ENCODE measurements at regions not wholly inside any gene's neighbourhood (a gene's known extent, or its start where the extent isn't known, plus 50 kb on each side); places are given as distances from the start of the nearest gene placed in this dataset.

GRCh38 chr3:150249779-150250470, 158.2 kb upstream of the TSC22D2 start:
- H3K9me3 ChIP-seq: no peaks in the 10 kb centered on the region
- TF ChIP-seq EP300 (IDR thresholded peaks at IDR 0.05) (no peak), POLR2A (IDR thresholded peaks at IDR 0.05) (no peak), POLR2AphosphoS5 (IDR thresholded peaks at IDR 0.05) (no peak)
- TF ChIP-seq, protein P1, sequence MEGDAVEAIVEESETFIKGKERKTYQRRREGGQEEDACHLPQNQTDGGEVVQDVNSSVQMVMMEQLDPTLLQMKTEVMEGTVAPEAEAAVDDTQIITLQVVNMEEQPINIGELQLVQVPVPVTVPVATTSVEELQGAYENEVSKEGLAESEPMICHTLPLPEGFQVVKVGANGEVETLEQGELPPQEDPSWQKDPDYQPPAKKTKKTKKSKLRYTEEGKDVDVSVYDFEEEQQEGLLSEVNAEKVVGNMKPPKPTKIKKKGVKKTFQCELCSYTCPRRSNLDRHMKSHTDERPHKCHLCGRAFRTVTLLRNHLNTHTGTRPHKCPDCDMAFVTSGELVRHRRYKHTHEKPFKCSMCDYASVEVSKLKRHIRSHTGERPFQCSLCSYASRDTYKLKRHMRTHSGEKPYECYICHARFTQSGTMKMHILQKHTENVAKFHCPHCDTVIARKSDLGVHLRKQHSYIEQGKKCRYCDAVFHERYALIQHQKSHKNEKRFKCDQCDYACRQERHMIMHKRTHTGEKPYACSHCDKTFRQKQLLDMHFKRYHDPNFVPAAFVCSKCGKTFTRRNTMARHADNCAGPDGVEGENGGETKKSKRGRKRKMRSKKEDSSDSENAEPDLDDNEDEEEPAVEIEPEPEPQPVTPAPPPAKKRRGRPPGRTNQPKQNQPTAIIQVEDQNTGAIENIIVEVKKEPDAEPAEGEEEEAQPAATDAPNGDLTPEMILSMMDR (IDR thresholded peaks at IDR 0.05): no peak
- WGBS: 69% methylated on average over 7 of the region's 7 CpGs
- peaks cover 26% of the 10 kb centered on the region for H3K4me1 ChIP-seq
- H3K4me3 ChIP-seq: no peak overlapping the region
- no peak for DNase-seq (ENCODE audit: low spot score in 2 of 2)
- H3K36me3 ChIP-seq: no peaks in the 10 kb centered on the region
- no peak overlapping the region for H3K27ac ChIP-seq
- no peaks in the 10 kb centered on the region for H3K27me3 ChIP-seq

- TF ChIP-seq POLR2A (IDR thresholded peaks at IDR 0.05) (no peak), POLR2AphosphoS5 (IDR thresholded peaks at IDR 0.05) (no peak), EP300 (IDR thresholded peaks at IDR 0.05) (no peak)
- TF ChIP-seq, protein P1 (IDR thresholded peaks at IDR 0.05): no peak
- Histone ChIP-seq H3K4me3 (no peak overlapping the region), H3K4me1 (peaks cover 20% of the 10 kb centered on the region), H3K27me3 (no peaks in the 10 kb centered on the region), H3K9me3 (no peaks in the 10 kb centered on the region), H3K27ac (no peak overlapping the region), H3K36me3 (no peaks in the 10 kb centered on the region)
- no peak for DNase-seq (ENCODE audit: low spot score in 2 of 2)
- WGBS: 67% methylated on average over 4 of the region's 4 CpGs
Observed at GRCh38 chr3:150248888-150249681, 159.0 kb upstream of the TSC22D2 start.

DNA sequence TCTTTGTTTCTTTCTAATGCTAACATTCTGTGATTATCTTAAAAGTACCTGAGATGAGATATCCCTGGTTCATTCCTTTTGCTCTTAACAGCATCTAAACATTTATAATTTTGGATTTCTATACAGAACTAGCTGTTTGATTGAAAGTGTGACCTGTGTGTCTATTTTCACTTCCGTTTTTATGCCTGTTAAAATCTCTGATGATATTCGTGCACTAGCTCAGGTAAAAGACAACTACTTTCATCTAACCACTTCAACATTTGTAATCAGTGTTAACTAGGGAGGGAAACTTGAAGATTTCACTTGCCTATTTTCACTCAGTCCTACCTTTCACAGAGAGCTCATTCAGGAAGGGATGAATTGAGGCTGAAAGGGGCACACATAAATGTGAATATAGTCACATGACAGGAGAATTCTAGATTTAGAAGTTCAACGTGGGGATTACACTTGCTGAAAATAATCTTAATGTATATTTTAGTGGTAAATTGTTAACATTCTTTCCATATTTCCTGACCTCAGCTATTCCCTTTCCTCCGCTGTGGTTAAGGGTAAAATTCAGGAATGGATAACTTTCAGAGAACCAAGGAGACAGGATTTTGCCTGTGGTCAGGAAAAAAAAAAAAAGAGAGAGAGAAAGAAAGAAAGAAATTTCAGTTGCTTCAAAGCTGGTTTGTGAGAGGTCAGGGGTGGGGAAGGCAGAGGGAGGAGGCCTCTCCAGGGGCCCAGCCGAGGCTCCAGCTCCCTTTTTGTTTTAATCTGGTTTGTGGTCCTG, 159.8 kb upstream of the TSC22D2 start:
- TF ChIP-seq, protein P1 (IDR thresholded peaks at IDR 0.05): no peak
- TF ChIP-seq POLR2A (IDR thresholded peaks at IDR 0.05): no peak
- no peak for TF ChIP-seq EP300 (IDR thresholded peaks at IDR 0.05)
- TF ChIP-seq POLR2AphosphoS5 (IDR thresholded peaks at IDR 0.05): no peak
- 64% methylated on average over 5 of the region's 5 CpGs for WGBS
- Histone ChIP-seq H3K4me1 (peaks cover 18% of the 10 kb centered on the region), H3K9me3 (no peaks in the 10 kb centered on the region), H3K4me3 (no peak overlapping the region), H3K27me3 (no peaks in the 10 kb centered on the region), H3K36me3 (no peaks in the 10 kb centered on the region), H3K27ac (no peak overlapping the region)
- DNase-seq (ENCODE audit: low spot score in 2 of 2): no peak

GRCh38 chr3:150247441-150247840, 160.7 kb upstream of the TSC22D2 start:
- H3K9me3 ChIP-seq: no peaks in the 10 kb centered on the region
- no peaks in the 10 kb centered on the region for H3K27me3 ChIP-seq
- H3K27ac ChIP-seq: no peak overlapping the region
- no peak for DNase-seq (ENCODE audit: low spot score in 2 of 2)
- no peaks in the 10 kb centered on the region for H3K36me3 ChIP-seq
- peaks cover 10% of the 10 kb centered on the region for H3K4me1 ChIP-seq
- WGBS: 94% methylated on average over 6 of the region's 6 CpGs
- H3K4me3 ChIP-seq: no peak overlapping the region
- TF ChIP-seq EP300 (IDR thresholded peaks at IDR 0.05) (no peak), POLR2A (IDR thresholded peaks at IDR 0.05) (no peak), POLR2AphosphoS5 (IDR thresholded peaks at IDR 0.05) (no peak)
- TF ChIP-seq, protein P1 (IDR thresholded peaks at IDR 0.05): no peak

- H3K36me3 ChIP-seq: no peaks in the 10 kb centered on the region
- no peak for DNase-seq (ENCODE audit: low spot score in 2 of 2)
- H3K27me3 ChIP-seq: no peaks in the 10 kb centered on the region
- no peak for TF ChIP-seq POLR2AphosphoS5 (IDR thresholded peaks at IDR 0.05)
- H3K9me3 ChIP-seq: no peaks in the 10 kb centered on the region
- no peak overlapping the region for H3K4me3 ChIP-seq
- no peak overlapping the region for H3K27ac ChIP-seq
- 90% methylated on average over 3 of the region's 3 CpGs for WGBS
- H3K4me1 ChIP-seq: peaks cover 7% of the 10 kb centered on the region
Observed at GRCh38 chr3:150243466-150243865, 164.6 kb upstream of the TSC22D2 start.
